Panc1 (cell line): ENCODE measurements at regions not wholly inside any gene's neighbourhood (a gene's known extent, or its start where the extent isn't known, plus 50 kb on each side); places are given as distances from the start of the nearest gene placed in this dataset.

ENCODE experiments used
- ATAC-seq: fragments of 200-7000 bp; cut with Tn5 transposase; 2 replicates; pipeline ENCODE4 v1.9.1; 2020; ENCODE audit warnings: mild to moderate bottlenecking, moderate library complexity
- BruUV-seq: library from RNA; stranded (reverse); fragments of 400-500 nt; replicated peaks from 2 replicates; lab custom pipeline; 2021; lab: Mats Ljungman, UMichigan
- CTCF ChIA-PET: fragments of 300-600 bp; sonication (Branson Sonifier 250); formaldehyde crosslinking; loops from one replicate; lab custom pipeline; 2022; ENCODE audit warnings: antibody characterized with exemption; lab: Charles Lee
- POLR2A ChIA-PET: fragments of 300-600 bp; sonication (Branson Sonifier 250); formaldehyde crosslinking; loops from one replicate; lab custom pipeline; 2022; ENCODE audit warnings: antibody characterized with exemption; lab: Charles Lee
- DNase-seq: peaks from one replicate; pipeline ENCODE4 v3.0.0-alpha.2; 2010; ENCODE audit warnings: low read depth, low spot score
- H3K27ac ChIP-seq: 2 replicates; pipeline ENCODE4 v1.5.1; 2011; ENCODE audit warnings: mild to moderate bottlenecking, low read length, inconsistent platforms
- H3K27me3 ChIP-seq: fragments of 200-500 bp; sonication (Bioruptor generic); 2 replicates; pipeline ENCODE4 v1.6.0; 2014; ENCODE audit warnings: low read length, inconsistent platforms; ENCODE audit not compliant: control insufficient read depth, insufficient read depth
- H3K36me3 ChIP-seq: fragments of 200-500 bp; sonication (Bioruptor generic); 2 replicates; pipeline ENCODE4 v1.5.1; 2014; ENCODE audit warnings: inconsistent platforms, mild to moderate bottlenecking, low read length, moderate library complexity; ENCODE audit not compliant: control insufficient read depth, insufficient read depth
- H3K4me1 ChIP-seq: 2 replicates; pipeline ENCODE4 v1.5.1; 2011; ENCODE audit warnings: inconsistent platforms, mild to moderate bottlenecking, low read length, moderate library complexity; ENCODE audit not compliant: control insufficient read depth, insufficient read depth
- H3K4me3 ChIP-seq, 2 experiments: 2 replicates each; pipeline ENCODE4 v1.5.1; 2011 to 2012; ENCODE audit warnings: low read depth in 2 of 2, low read length in 2 of 2, mild to moderate bottlenecking in 2 of 2, inconsistent platforms in 1 of 2, moderate library complexity in 1 of 2
- H3K9me3 ChIP-seq: fragments of 200-500 bp; sonication (Bioruptor generic); 2 replicates; pipeline ENCODE4 v1.5.1; 2014; ENCODE audit warnings: low read depth, mild to moderate bottlenecking, inconsistent platforms, low read length, moderate library complexity; ENCODE audit not compliant: control insufficient read depth, insufficient read depth
- CTCF ChIP-seq: fragments of 450-650 bp; IDR thresholded peaks from 2 replicates; pipeline ENCODE4 v1.5.1; 2017; ENCODE audit warnings: mild to moderate bottlenecking
- POLR2AphosphoS5 ChIP-seq: IDR thresholded peaks from 2 replicates; pipeline ENCODE4 v1.6.1; 2012; ENCODE audit warnings: mild to moderate bottlenecking, low read depth, low read length, moderate library complexity
- REST ChIP-seq, 2 experiments: IDR thresholded peaks; 2 replicates each; pipeline ENCODE4 v1.6.1; 2011 to 2012; ENCODE audit warnings: low read depth in 2 of 2, control low read depth in 1 of 2, low read length in 1 of 2, mild to moderate bottlenecking in 1 of 2, moderate library complexity in 1 of 2; ENCODE audit not compliant: insufficient read depth in 1 of 2
- SIN3A ChIP-seq: IDR thresholded peaks from 2 replicates; pipeline ENCODE4 v1.6.1; 2012; ENCODE audit warnings: low read depth, mild to moderate bottlenecking, low read length, moderate library complexity, borderline replicate concordance; ENCODE audit not compliant: insufficient read depth
- TCF7L2 ChIP-seq: IDR thresholded peaks from 2 replicates; pipeline ENCODE4 v1.6.1; 2011; ENCODE audit warnings: mild to moderate bottlenecking, low read depth, low read length, inconsistent platforms
- in situ Hi-C: cut with HindIII; loops from 2 replicates; pipeline ENCODE4 v1.10.0; 2016; ENCODE audit warnings: low sequenced_read_pairs, low pct_unique_long_range_greater_than_20kb
- intact Hi-C: fragments of 100-400 bp; cut with micrococcal nuclease; formaldehyde crosslinking; loops from one replicate; pipeline ENCODE4 v1.10.0; 2022; ENCODE audit not compliant: unreplicated experiment

GRCh38 chr5:161058781-161059180, 206.8 kb upstream of the ATP10B start:
- in situ Hi-C loops (no loop called here), intact Hi-C loops (no loop called here)
- Histone ChIP-seq H3K27me3 (no peaks in the 10 kb centered on the region), H3K27ac (no peak overlapping the region), H3K4me1 (no peaks in the 10 kb centered on the region), H3K36me3 (no peaks in the 10 kb centered on the region), H3K9me3 (no peaks in the 10 kb centered on the region), H3K4me3 (no peak overlapping the region)
- POLR2A ChIA-PET, result no interaction called here
- CTCF ChIA-PET, result no interaction called here
- TF ChIP-seq POLR2AphosphoS5, result no peak
- TF ChIP-seq REST (IDR thresholded peaks at IDR 0.05; ENCODE audit: insufficient read depth in 1 of 2, low read depth in 2 of 2, low read length in 1 of 2), result no peak
- TF ChIP-seq TCF7L2, result no peak
- no peak for TF ChIP-seq CTCF
- no peak for TF ChIP-seq SIN3A
- ATAC-seq, result no peak
- no TSS peak for BruUV-seq
- no peak for DNase-seq

GRCh38 chr5:161051920-161052500, 200.0 kb upstream of the ATP10B start:
- CTCF ChIA-PET, result no interaction called here
- no TSS peak for BruUV-seq
- ATAC-seq (no peak), DNase-seq (no peak)
- H3K27ac ChIP-seq, result no peak overlapping the region
- no peaks in the 10 kb centered on the region for H3K9me3 ChIP-seq
- intact Hi-C loops (no loop called here), in situ Hi-C loops (no loop called here)
- H3K27me3 ChIP-seq, result no peaks in the 10 kb centered on the region
- no peak for TF ChIP-seq POLR2AphosphoS5
- no peak for TF ChIP-seq SIN3A
- TF ChIP-seq REST (IDR thresholded peaks at IDR 0.05; ENCODE audit: insufficient read depth in 1 of 2, low read depth in 2 of 2, low read length in 1 of 2), result no peak
- no peaks in the 10 kb centered on the region for H3K4me1 ChIP-seq
- POLR2A ChIA-PET, result no interaction called here
- no peaks in the 10 kb centered on the region for H3K36me3 ChIP-seq
- no peak overlapping the region for H3K4me3 ChIP-seq
